ENCODE measurements at regions not wholly inside any gene's neighbourhood (a gene's known extent, or its start where the extent isn't known, plus 50 kb on each side); places are given as distances from the start of the nearest gene placed in this dataset.

DNA sequence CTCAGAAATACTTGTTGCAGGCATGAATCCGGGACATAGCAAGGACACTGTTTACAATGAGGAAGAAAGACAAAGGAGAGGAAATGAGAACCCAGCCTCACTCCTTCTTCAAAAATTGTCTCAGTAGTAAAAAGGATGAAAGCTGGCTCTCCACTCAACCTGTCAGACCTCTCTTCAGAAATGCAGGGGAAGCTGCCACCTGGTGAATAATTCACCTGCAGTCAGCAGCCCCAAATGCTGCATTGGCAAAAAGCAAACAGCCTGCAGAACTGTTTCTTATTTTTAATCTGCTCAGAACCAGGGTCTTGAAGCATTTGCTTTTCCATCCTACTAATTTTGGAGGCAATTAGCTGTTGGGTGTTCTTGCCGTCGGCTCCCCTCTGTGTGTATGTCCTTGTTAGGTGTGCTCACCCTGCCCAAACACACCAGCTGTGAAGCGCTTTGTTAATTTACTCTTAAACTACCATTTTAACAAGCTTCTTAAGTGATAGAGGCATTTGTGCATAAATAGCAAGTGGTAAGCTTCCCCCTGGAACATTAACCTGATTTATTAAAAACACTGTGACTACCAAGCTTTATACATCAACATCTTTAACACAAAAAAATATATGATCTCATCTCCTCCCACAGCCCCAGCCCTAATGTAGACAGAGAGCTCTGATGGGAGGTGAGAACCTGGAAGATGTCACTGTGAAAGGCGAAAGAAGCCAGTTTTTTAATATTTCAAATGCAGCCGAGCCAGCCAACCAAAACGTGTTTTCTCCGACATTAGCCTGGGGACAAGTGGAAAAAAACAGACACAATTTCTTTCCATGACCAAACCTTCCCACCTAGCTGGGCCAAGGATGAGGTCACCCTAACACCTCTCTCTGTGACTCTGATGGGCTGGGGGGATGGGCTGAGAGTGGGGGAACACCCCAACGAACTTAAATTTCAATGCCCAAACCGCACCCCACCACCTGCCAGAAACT is 451.0 kb upstream of the SULF2 start:
- intact Hi-C loops (cut with DNase I), result no loop called here

GRCh38 chr20:48234951-48235350 is 449.7 kb upstream of the SULF2 start:
- Histone ChIP-seq H3K27ac (no peak overlapping the region), H3K4me1 (no peaks in the 10 kb centered on the region), H3K27me3 (no peaks in the 10 kb centered on the region), H3K4me3 (no peak overlapping the region), H3K9me3 (no peaks in the 10 kb centered on the region), H3K36me3 (replicated peaks in 1 of 2; ENCODE audit: insufficient read depth in 1 of 2, low read depth in 2 of 2) (no peaks in the 10 kb centered on the region)
- WGBS, 2 donors, result 70 to 81% methylated on average over 6 of the region's 6 CpGs
- intact Hi-C loops (cut with DNase I), result no loop called here
- ATAC-seq (no peak), DNase-seq (no peak)
- TF ChIP-seq POLR2A (IDR thresholded peaks at IDR 0.05), result no peak
- no peak for TF ChIP-seq CTCF (IDR thresholded peaks at IDR 0.05)

More for the DNA sequence above, 451.0 kb upstream of the SULF2 start:
- WGBS, 2 donors, result 39 to 44% methylated on average over 10 of the region's 10 CpGs
- H3K9me3 ChIP-seq, result no peaks in the 10 kb centered on the region
- H3K4me1 ChIP-seq, result no peaks in the 10 kb centered on the region
- H3K27me3 ChIP-seq, result no peaks in the 10 kb centered on the region
- H3K4me3 ChIP-seq, result no peak overlapping the region
- no peak for DNase-seq
- TF ChIP-seq POLR2A (IDR thresholded peaks at IDR 0.05) (no peak), CTCF (IDR thresholded peaks at IDR 0.05) (no peak)
- H3K36me3 ChIP-seq (replicated peaks in 1 of 2; ENCODE audit: insufficient read depth in 1 of 2, low read depth in 2 of 2), result no peaks in the 10 kb centered on the region
- H3K27ac ChIP-seq, result no peak overlapping the region
- ATAC-seq, result no peak

- no peak for ATAC-seq
- Histone ChIP-seq H3K27me3 (no peaks in the 10 kb centered on the region), H3K27ac (no peak overlapping the region), H3K36me3 (replicated peaks in 1 of 2; ENCODE audit: insufficient read depth in 1 of 2, low read depth in 2 of 2) (no peaks in the 10 kb centered on the region), H3K4me3 (no peak overlapping the region), H3K9me3 (no peaks in the 10 kb centered on the region), H3K4me1 (no peaks in the 10 kb centered on the region)
- WGBS, 2 donors, result 70 to 84% methylated on average over 2 to 4 of the region's 4 CpGs
- DNase-seq, result no peak
- TF ChIP-seq POLR2A (IDR thresholded peaks at IDR 0.05) (no peak), CTCF (IDR thresholded peaks at IDR 0.05) (no peak)
- intact Hi-C loops (cut with DNase I), result no loop called here
Measured at GRCh38 chr20:48231253-48231930, 446.1 kb upstream of the SULF2 start.

- DNase-seq (no peak), ATAC-seq (no peak)
- H3K36me3 ChIP-seq (replicated peaks in 1 of 2; ENCODE audit: insufficient read depth in 1 of 2, low read depth in 2 of 2), result no peaks in the 10 kb centered on the region
- H3K9me3 ChIP-seq, result no peaks in the 10 kb centered on the region
- TF ChIP-seq POLR2A (IDR thresholded peaks at IDR 0.05) (no peak), CTCF (IDR thresholded peaks at IDR 0.05) (no peak)
- H3K27ac ChIP-seq, result no peak overlapping the region
- intact Hi-C loops (cut with DNase I), result no loop called here
- H3K4me3 ChIP-seq, result no peak overlapping the region
- no peaks in the 10 kb centered on the region for H3K27me3 ChIP-seq
- H3K4me1 ChIP-seq, result no peaks in the 10 kb centered on the region
- 64 to 67% methylated on average over 5 of the region's 5 CpGs for WGBS, 2 donors
Measured at GRCh38 chr20:48230216-48230615, 444.9 kb upstream of the SULF2 start.

All from body of pancreas (tissue), 4 donors.